GM23248 (cell line): ENCODE measurements at regions not wholly inside any gene's neighbourhood (a gene's known extent, or its start where the extent isn't known, plus 50 kb on each side); places are given as distances from the start of the nearest gene placed in this dataset.

Experiments
- DNase-seq: peaks from one replicate; pipeline ENCODE4 v3.0.0-alpha.2; 2015
- H2AFZ ChIP-seq: fragments of 200-600 bp; sonication (generic); 2 replicates; pipeline ENCODE4 v1.6.1; 2016; ENCODE audit warnings: antibody characterized with exemption
- H3F3A ChIP-seq: fragments of 200-600 bp; sonication (generic); 2 replicates; pipeline ENCODE4 v1.6.1; 2016; ENCODE audit warnings: mild to moderate bottlenecking, antibody characterized with exemption, mixed run types; ENCODE audit not compliant: insufficient read depth
- H3K27ac ChIP-seq: fragments of 200-600 bp; sonication (generic); 2 replicates; pipeline ENCODE4 v1.5.1; 2016; ENCODE audit warnings: mild to moderate bottlenecking
- H3K27me3 ChIP-seq: fragments of 200-600 bp; sonication (generic); replicated peaks from 2 replicates; pipeline ENCODE4 v1.6.1; 2016; ENCODE audit warnings: mild to moderate bottlenecking; ENCODE audit not compliant: insufficient read depth
- H3K36me3 ChIP-seq: fragments of 200-600 bp; sonication (generic); 2 replicates; pipeline ENCODE4 v1.6.1; 2016; ENCODE audit warnings: low read depth, mild to moderate bottlenecking
- H3K4me1 ChIP-seq: fragments of 200-600 bp; sonication (generic); 2 replicates; pipeline ENCODE4 v1.6.1; 2016; ENCODE audit warnings: mild to moderate bottlenecking; ENCODE audit not compliant: insufficient read depth
- H3K4me2 ChIP-seq: fragments of 200-600 bp; sonication (generic); one replicate; pipeline ENCODE4 v1.6.1; 2016; ENCODE audit warnings: mild to moderate bottlenecking; ENCODE audit not compliant: unreplicated experiment
- H3K4me3 ChIP-seq: fragments of 200-600 bp; sonication (generic); 2 replicates; pipeline ENCODE4 v1.5.1; 2016; ENCODE audit warnings: mild to moderate bottlenecking
- H3K79me2 ChIP-seq: fragments of 200-600 bp; sonication (generic); 2 replicates; pipeline ENCODE4 v1.6.1; 2016; ENCODE audit warnings: mild to moderate bottlenecking; ENCODE audit not compliant: insufficient read depth
- H3K9ac ChIP-seq: fragments of 200-600 bp; sonication (generic); 2 replicates; pipeline ENCODE4 v1.6.1; 2016; ENCODE audit warnings: mild to moderate bottlenecking
- H3K9me2 ChIP-seq: fragments of 200-600 bp; sonication (generic); 2 replicates; pipeline ENCODE4 v1.6.1; 2016; ENCODE audit warnings: mixed run types, mild to moderate bottlenecking, moderate library complexity; ENCODE audit not compliant: insufficient read depth
- H3K9me3 ChIP-seq: fragments of 200-600 bp; sonication (generic); one replicate; pipeline ENCODE4 v1.6.1; 2017; ENCODE audit warnings: low read depth
- H4K20me1 ChIP-seq: fragments of 200-600 bp; sonication (generic); 2 replicates; pipeline ENCODE4 v1.6.0; 2016; ENCODE audit not compliant: insufficient read depth
- EZH2 ChIP-seq: fragments of 200-600 bp; sonication (generic); IDR thresholded peaks from 2 replicates; pipeline ENCODE4 v1.6.1; 2018; ENCODE audit warnings: antibody characterized with exemption, mild to moderate bottlenecking; ENCODE audit not compliant: insufficient read depth, poor library complexity, severe bottlenecking
- EZH2phosphoT487 ChIP-seq: fragments of 200-600 bp; sonication (generic); IDR thresholded peaks from 2 replicates; pipeline ENCODE4 v1.6.1; 2018; ENCODE audit warnings: antibody characterized with exemption, moderate library complexity, mild to moderate bottlenecking, low read depth; ENCODE audit not compliant: insufficient read depth
- WGBS, 2 experiments: methylation state at CpG; one replicate each; pipeline ENCODE4 v1.1.6; 2015 to 2017; ENCODE audit warnings: low lambda C conversion rate in 2 of 2, low coverage in 1 of 2; ENCODE audit errors: missing lambda C conversion rate in 2 of 2; 5-methylcytosine and 5-hydroxymethylcytosine counted together
- in situ Hi-C: fragments of 300-500 bp; cut with MboI; formaldehyde crosslinking; loops from 2 replicates; pipeline ENCODE4 v1.15.0; 2020

DNA sequence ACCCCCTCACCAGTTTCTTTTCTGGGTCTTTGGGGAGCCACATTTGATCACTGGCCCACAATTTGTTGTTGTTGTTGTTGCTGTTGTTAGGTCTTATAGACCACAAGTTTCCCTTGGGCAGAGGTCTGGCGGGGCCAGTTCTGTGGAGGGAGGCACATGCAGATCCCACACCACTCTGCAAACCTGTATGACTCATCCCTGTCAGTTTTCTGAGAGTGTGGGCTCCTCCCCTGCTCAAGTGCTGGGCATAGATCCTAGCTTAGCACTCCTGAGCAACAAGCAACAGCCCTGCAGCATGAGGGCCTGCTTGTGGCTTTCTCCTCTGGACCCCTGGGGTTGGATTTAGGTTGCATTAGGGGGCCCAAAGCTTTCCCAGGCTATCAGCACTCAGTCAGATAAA lies 411.1 kb upstream of the HTR1E start:
- H3K9me2 ChIP-seq: no peaks in the 10 kb centered on the region
- no peaks in the 10 kb centered on the region for H3K4me1 ChIP-seq
- H3K27me3 ChIP-seq: no peaks in the 10 kb centered on the region
- H3K9ac ChIP-seq: no peak overlapping the region
- no peaks in the 10 kb centered on the region for H3K36me3 ChIP-seq
- 8% methylated on average over 1 of the region's 1 CpG for WGBS, 2 experiments
- H3K27ac ChIP-seq: no peak overlapping the region
- no peak overlapping the region for H3K4me3 ChIP-seq
- H3K9me3 ChIP-seq: no peaks in the 10 kb centered on the region
- DNase-seq: no peak
- no peaks in the 10 kb centered on the region for H3K79me2 ChIP-seq
- H2AFZ ChIP-seq: no peak overlapping the region
- H3K4me2 ChIP-seq: no peak overlapping the region
- in situ Hi-C loops: no loop called here
- no peak for TF ChIP-seq EZH2
- no peak for TF ChIP-seq EZH2phosphoT487
- H4K20me1 ChIP-seq: no peaks in the 10 kb centered on the region
- H3F3A ChIP-seq: no peaks in the 10 kb centered on the region

DNA sequence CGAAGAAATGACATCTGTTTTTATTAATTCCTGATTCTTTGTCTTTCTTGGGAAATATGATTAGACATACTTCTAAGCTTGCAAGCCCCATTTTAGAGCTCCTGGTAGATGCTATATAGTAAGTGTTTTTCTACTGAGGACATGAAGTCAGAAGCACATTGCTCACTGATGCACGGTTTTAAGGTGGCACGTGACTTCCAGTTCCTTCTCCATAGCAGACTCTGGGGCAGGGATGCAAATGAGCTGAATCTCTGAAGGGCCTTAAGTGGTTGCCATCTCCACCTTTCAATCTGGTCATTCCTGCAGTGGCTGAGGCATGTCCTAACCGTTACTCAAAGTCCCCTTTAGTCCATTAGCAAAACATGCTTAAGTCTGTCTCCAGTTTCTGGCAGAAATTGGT lies 421.2 kb upstream of the HTR1E start:
- in situ Hi-C loops: no loop called here
- Histone ChIP-seq H3K36me3 (no peaks in the 10 kb centered on the region), H3K9ac (no peak overlapping the region), H4K20me1 (no peaks in the 10 kb centered on the region), H3K4me1 (no peaks in the 10 kb centered on the region), H3F3A (no peaks in the 10 kb centered on the region), H3K9me2 (no peaks in the 10 kb centered on the region), H2AFZ (no peak overlapping the region), H3K9me3 (no peaks in the 10 kb centered on the region), H3K79me2 (no peaks in the 10 kb centered on the region), H3K27me3 (no peaks in the 10 kb centered on the region), H3K4me3 (no peak overlapping the region), H3K4me2 (no peak overlapping the region), H3K27ac (no peak overlapping the region)
- WGBS, 2 experiments: 14 to 20% methylated on average over 4 of the region's 4 CpGs
- DNase-seq: no peak
- TF ChIP-seq EZH2 (no peak), EZH2phosphoT487 (no peak)

DNA sequence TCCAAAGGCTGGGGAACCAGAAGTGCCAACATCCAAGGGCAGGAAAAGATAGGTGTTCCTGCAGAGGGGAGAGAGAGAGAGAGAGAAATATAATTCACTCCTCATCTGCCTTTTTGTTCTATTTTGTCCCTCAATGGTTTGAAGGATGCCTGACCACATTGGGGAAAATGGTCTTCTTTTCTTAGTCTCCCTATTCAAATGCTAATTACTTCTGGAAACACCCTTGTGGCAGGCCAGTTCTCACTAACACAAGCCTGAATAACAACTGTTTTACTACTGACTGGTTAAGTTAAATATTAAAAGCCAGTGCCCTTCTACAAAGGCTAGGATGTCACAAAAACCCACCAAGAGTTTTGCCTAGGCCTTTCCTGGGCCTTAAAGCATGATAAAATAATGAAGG lies 425.4 kb upstream of the HTR1E start:
- TF ChIP-seq EZH2 (no peak), EZH2phosphoT487 (no peak)
- Histone ChIP-seq H2AFZ (no peak overlapping the region), H3K4me3 (no peak overlapping the region), H3K79me2 (no peaks in the 10 kb centered on the region), H3K27ac (no peak overlapping the region), H3F3A (no peaks in the 10 kb centered on the region), H3K4me2 (no peak overlapping the region), H3K4me1 (no peaks in the 10 kb centered on the region), H3K9me2 (no peaks in the 10 kb centered on the region), H3K9me3 (no peaks in the 10 kb centered on the region), H3K9ac (no peak overlapping the region), H3K36me3 (no peaks in the 10 kb centered on the region), H4K20me1 (no peaks in the 10 kb centered on the region), H3K27me3 (no peaks in the 10 kb centered on the region)
- in situ Hi-C loops: no loop called here
- no peak for DNase-seq

DNA sequence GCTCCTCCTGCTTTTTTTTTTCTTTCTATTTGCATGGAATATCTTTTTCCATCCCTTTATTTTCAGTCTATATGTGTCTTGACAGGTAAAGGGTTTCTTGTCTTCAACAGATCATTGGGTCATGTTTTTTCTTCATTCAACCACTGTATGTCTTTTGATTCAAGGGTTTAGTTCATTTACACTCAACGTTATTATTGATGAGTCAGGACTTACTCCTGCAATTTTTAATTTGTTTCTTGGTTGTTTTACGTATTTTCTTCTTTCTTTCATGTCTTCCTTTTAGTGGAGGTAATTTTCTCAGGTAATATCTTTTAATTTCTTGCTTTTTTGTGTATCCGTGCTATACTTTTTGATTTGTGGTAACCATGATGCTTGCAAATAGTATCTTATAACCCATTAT lies 429.1 kb upstream of the HTR1E start:
- no peaks in the 10 kb centered on the region for H3F3A ChIP-seq
- no peak overlapping the region for H3K4me2 ChIP-seq
- H4K20me1 ChIP-seq: no peaks in the 10 kb centered on the region
- DNase-seq: no peak
- H3K9ac ChIP-seq: no peak overlapping the region
- no peaks in the 10 kb centered on the region for H3K79me2 ChIP-seq
- H3K9me3 ChIP-seq: no peaks in the 10 kb centered on the region
- H3K4me3 ChIP-seq: no peak overlapping the region
- TF ChIP-seq EZH2phosphoT487: no peak
- TF ChIP-seq EZH2: no peak
- no peaks in the 10 kb centered on the region for H3K4me1 ChIP-seq
- no peak overlapping the region for H3K27ac ChIP-seq
- no peaks in the 10 kb centered on the region for H3K9me2 ChIP-seq
- no peaks in the 10 kb centered on the region for H3K36me3 ChIP-seq
- in situ Hi-C loops: no loop called here
- 12 to 13% methylated on average over 3 of the region's 3 CpGs for WGBS, 2 experiments
- no peaks in the 10 kb centered on the region for H3K27me3 ChIP-seq
- H2AFZ ChIP-seq: no peak overlapping the region

DNA sequence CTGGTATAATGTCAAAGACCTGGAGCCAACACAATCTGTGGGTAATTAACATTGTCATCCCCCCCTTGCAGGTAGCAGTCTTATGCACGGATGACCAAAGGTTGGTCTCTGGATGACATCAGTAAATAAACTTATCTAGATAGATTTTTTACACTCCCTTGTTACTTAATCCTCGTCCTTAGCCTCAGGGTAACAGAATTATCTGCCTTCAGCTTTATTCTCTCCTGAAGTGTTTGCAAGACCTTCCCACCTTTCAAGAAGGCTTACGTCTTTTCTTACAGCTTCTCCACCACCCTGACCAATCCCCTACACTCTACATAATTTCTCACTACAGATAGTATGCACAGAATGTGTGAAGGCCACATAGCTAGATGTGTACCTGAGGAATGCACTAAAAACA lies 434.8 kb upstream of the HTR1E start:
- Histone ChIP-seq H3K27ac (no peak overlapping the region), H3F3A (no peaks in the 10 kb centered on the region), H3K4me2 (no peak overlapping the region), H3K36me3 (no peaks in the 10 kb centered on the region), H3K79me2 (no peaks in the 10 kb centered on the region), H4K20me1 (no peaks in the 10 kb centered on the region), H3K4me1 (no peaks in the 10 kb centered on the region), H2AFZ (no peak overlapping the region), H3K9me2 (no peaks in the 10 kb centered on the region), H3K9me3 (no peaks in the 10 kb centered on the region), H3K9ac (no peak overlapping the region), H3K4me3 (no peak overlapping the region), H3K27me3 (no peaks in the 10 kb centered on the region)
- no peak for TF ChIP-seq EZH2
- no peak for TF ChIP-seq EZH2phosphoT487
- WGBS, 2 experiments: 12 to 18% methylated on average over 3 of the region's 3 CpGs
- no peak for DNase-seq
- in situ Hi-C loops: no loop called here
